ENCODE measurements at regions not wholly inside any gene's neighbourhood (a gene's known extent, or its start where the extent isn't known, plus 50 kb on each side); places are given as distances from the start of the nearest gene placed in this dataset.
"Not testable (repeated sequence)": the region's sequence is repeated elsewhere in the genome, so short reads cannot be mapped to it uniquely, and the experiment has no call there.

DNA sequence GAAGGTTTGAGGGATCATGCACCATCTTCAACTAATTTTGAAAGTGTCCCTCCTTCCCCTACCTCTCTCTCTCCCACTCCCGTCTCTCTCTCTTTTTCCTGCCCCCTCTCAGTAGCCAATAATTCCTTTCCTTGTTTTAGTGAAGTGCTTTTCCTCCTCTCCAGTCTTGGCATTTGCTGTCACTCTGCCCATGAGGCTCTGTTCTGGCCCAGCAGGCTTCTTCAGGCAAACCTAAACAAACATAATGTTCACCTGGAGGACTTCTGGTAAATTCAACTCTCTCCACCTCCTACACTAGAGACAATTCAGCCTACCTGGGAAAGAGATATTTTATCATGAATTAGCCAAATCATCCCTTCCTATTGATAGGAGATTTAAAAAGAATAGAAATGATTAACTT, 86.6 kb upstream of the ADRA1D start:
- DNase-seq: no peak

DNA sequence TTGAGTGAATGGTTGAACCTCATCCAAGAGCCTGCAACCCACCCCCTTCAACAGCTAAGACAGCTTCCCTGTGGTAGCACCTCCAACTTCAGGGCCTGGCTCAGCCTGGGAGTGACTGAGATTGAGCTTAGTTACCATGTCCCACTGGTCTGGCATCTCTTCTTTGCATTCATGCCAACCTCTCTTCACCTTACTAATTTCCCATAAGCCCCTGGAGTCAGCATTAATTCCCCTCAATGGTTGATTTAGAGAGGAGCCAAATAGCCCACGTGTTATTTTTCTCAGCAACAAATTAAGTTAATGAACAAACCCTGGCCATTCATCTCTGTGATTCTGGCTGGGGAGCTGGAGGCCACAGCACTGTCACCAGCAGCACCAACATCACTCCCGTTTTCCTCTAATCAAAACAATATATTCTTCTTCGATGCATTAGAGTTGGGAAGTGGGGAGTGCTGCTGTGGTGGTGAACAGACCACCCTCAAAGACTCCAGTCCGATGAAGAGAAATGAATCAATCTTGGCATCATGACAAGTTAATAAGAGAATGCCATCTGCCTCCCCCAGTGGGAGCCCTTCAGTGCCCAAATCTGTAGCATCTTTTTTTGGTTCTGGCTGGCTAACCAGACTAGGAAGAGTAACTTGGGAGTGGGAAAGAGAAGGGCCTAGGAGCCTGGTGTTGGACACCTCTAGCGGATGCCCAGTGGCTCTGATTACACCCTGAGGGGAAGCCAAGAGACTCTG, 83.2 kb upstream of the ADRA1D start:
- DNase-seq: no peak

DNA sequence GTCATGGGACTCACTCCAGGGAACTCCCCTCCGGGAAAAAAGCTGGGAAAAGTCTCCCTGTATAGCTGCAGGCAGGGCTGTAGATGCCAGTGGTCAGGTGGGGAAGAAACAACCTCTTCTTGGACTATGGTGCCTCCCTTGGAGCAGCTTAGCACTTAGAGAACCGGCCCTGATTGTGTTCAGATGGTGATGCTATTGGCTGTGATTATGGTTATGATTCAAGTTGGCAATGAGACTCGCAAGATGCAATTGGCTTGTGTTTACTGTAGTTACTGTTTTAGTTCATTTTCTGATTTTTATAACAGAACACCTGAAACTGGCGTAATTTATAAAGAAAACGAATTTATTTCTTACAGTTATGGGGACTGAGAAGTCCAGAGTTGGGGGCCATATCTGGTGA, 80.9 kb upstream of the ADRA1D start:
- DNase-seq: no peak

DNA sequence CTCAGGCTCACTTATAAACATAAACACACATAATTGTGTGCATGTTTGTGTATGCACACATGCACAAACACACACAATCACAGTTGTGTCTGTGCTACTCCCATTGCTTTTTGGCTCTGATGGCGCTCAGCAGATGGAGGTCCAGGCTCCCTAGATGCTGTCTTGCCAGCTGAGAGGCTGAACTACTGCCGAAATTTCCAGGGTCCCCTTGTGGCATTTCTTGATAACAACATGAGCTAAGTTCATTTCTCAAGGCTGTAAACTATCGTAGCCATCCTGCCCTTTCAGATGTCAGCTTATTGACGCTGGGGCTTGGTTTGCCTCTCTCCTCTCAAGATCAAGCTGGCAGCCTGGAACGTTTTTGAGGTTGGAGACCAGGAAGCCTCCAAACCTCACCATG, 80.1 kb upstream of the ADRA1D start:
- DNase-seq: no peak

DNA sequence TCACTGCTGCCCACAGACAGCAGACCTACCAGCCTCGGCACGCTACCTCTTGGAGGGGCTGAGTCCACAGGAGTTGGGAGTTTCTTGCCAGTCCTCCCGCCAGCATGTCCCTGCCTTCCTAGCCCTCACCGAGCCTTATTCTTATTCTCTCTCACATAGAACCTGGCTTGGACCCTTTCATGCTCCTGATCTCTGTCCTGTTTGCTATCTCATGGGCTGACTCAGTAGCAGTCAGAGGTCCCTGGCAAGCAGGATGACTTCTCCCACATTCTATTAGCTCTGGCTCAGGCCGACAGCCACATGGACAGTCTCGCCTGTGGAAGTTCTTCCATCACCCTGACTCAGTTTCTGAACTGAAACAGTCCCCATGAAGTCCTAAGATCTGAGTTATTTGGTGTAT, 79.5 kb upstream of the ADRA1D start:
- DNase-seq: no peak

DNA sequence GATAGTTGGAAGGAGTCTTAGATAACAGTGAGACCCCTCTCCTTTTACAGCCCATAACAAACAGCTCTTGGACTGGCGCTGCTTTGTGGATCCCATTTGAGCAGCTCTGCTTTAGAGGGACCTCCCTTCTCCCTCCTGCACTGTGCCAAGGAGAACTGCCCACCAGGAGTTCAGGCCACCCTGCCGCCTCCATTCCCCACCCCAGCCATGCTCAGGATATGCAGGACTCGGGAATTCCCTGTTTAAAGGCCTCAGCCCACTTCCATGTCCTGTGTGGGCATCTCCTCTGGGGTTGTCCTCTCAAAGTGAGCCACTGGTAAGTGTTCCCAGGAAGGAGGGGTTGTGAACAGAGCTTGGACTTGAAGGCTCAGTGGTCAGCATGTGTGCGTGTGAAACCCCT, 78.9 kb upstream of the ADRA1D start:
- DNase-seq: no peak

DNA sequence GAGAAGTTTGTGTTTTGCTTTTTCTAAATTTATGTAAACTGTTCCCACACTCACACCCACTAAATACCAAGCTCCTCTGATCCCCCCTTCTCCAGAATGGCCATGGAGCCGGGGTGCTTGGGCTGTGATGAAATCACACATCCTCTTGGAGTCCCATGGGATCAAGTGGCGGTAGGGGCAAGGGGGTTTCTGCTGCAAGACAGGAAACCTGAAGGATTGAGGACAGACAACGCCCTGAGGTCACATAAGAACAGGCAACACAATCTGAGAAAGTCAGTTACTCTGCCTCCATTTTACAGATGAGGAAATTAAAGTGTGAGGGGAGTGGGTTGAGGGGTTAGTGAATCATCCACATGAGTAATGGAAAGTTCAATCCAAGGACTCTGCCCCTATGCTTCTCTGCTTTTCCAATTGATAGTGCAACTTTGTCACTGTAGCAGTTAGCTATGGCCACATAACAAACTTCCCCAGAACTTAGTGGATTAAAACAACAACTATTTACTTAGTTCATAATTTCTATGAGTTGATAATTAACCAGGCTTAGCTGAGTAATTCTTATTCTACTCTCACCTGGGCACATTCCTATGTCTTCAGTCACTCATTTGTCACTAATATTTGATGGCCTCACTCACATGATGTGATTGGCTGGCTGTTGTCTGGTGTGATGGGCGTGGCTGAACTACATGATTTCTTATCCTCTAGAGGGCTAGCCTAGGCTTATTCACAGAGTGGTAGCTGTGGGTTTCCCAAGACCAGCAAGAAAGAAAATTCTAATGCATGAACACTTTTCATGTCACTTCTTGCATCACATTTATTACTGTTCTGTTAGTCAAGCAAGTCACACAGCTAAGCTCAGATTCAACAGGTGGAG, 77.3 kb upstream of the ADRA1D start:
- no peak for DNase-seq

DNA sequence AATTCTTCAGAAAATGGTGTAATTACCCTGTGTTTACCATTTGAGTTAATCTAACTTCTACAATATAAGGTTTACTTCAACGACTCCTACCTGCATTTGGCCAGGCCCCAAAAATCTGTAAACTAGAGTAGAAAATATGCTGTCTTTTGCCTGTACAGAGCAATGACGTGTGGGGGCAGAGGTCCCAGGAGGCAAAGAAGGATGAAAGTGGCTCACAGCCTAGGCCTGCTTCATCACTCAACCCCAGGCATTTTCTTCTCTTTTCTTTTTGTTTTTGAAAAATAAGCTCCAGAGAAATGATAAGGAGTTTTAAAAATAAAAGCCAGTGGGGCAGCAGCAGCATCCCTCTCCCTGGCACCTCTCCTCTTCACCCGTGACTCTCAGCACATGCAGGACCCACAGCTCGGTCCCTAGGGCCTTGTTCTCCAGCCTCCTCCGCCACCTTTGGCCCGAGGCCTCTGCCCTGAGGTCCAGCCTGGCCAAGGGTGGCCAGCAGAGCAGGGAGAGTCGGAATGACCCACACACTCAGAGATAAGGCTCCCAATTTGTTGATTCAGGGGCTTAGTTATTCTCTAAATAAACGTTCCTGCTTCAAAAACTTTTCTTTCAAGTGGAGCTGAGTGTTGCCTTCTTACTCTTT, 76.6 kb upstream of the ADRA1D start:
- no peak for DNase-seq

DNA sequence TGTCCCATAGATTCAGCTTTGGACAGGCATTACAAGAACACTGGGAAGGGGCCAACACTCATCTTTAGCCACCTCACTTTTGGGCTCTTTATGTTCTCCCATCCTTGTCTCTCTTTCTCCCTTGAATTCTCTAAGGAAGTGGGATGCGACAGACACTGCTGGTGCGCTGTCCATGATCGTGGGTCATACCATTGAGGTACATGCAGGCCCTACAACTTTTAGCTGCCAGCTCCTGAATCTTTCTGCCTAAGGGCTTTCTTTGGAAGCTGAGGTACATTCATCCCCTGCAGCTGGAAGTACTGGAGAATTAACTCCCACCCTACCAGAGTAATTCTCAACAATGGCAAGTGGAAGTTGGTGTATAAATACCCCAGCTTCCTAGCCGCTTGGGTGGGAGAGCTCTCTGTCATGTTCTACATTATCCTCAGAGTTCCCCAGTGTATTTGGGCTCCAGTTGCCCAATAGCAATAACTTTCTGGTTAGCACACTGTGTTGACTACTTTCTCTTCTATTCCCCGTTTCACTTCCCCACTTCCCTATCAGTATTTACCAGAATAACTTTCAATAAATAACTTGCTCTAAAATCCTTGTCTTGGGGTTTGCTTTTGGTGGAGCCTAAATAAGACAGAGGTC, 75.6 kb upstream of the ADRA1D start:
- no peak for DNase-seq

DNA sequence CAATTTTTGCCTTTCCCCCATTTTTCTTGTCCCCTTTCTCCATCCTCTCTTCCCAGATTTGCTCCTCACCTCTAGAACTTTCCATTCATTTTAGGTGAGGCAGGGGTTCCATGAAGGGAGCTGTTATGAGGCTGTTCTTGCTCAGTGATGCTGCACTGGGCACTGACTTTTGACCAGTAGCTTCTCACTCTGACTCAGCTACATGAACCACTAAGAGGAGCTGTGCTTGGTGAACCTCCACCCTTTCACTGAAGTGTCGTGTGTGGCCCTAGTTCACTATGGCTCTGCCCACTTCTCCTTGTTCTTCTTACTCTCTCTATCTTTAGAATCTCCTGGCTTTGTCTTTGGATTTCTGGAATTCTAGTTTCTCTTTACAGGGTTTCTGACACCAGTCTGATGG, 73.4 kb upstream of the ADRA1D start:
- no peak for DNase-seq

DNA sequence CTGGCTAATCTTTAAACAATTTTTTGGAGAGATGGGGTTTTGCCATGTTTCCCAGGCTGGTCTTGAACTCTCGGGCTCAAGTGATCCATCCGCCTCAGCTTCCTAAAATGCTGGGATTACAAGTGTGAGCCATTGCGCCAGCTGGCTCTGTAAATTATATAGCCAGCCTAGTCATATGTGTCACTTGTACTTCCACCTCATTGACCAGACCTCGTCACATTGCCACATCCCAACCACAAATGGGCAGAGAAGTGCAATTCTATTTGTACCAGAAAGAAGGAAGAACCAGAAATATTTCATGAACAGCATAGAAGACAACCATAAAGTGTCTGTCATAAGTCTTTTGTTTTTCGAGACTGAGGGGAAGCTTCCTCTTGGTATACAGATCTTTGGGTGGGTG, 71.2 kb upstream of the ADRA1D start:
- no peak for DNase-seq

DNA sequence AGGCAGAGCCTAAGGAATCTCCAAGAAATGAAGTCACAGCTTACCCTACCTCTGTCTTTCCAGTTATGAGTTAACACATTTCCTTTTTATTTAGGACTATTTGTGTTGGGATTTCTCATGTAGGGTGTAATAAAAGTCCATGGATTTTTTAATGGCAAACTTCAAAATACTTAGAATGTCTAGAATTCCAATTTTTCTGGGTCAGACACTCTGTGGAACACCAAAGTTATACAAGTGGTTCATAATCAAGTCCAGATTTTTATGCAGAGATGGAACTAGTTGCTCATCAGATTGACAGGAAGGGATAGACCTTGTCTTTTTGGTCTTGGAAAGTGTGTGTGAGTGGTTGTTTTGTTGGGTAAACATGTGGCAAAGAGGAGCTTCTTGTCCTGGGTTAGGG, 69.8 kb upstream of the ADRA1D start:
- DNase-seq: no peak

DNA sequence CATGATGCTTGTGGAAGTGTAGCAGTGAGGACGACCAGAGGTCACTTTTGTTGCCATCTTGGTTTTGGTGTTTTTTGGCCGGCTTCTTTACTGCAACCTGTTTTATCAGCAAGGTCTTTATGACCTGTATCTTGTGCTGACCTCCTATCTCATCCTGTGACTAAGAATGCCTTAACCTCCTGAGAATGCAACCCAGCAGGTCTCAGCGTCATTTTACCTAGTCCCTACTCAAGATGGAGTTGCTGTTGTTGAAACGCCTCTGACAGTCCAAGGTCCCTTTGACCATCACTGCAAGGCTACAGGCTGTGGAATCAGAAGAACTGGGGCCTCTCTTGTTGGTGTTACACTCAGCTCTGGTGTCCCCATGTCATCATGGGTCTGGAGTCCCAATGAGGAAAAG, 61.5 kb upstream of the ADRA1D start:
- DNase-seq: not testable (repeated sequence)

DNA sequence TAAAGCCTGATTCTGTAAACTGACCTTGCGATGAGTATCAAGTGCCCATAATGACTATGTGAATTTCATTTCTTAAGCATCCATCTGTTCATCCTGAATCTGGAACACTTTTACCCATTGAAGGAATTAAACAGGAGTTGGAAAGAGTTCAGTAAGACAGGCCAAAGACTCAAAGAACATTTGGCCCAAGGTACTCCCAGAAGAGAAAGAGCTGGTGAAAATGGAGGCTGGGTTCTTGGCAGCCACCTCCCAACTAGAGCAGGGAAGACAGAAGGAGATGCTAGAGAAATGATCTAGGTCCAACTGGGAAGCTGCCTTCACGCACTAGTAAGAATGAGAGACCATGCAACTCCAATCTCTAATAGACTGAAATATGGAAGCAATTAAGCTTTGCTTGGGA, 57.1 kb upstream of the ADRA1D start:
- no peak for DNase-seq

DNA sequence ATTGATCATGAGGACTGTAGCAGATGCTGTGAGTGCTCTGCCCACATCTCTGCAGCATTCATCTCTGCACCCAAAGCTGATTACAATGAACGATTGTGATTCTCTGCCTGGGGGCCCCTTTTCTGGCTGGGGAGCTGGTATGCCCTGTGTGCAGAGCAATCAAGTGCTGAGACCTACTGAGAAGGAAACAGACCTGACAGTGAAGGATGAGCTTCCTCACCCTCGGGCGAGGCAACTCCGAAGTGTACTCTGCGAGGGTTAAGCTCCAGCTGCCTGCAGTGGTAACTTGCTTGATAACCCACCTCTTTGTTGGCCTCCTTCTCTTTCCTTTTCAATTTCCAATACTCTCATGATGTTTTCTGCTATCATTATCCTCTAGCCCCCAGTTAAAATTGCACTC, 56.0 kb upstream of the ADRA1D start:
- no peak for DNase-seq

DNA sequence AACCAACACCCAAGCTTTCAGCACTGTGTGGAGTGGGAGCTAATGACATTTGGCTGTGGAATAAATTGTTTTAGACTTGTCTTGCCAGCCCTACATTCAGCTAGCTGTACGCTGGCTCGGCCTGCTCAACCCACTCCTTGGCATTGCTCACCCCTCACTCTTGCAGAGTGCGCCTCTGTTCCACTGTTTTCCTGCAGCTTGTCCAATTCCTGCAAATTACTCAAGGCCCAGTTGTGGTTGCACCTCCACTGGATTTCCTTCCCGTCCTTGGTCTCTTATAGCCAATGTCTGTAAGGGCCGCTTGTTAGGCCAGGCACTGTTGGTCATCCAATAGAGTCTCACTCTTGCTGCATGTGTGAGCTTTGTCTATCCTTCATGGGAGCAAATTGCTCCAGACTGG, 55.5 kb upstream of the ADRA1D start:
- DNase-seq: no peak

DNA sequence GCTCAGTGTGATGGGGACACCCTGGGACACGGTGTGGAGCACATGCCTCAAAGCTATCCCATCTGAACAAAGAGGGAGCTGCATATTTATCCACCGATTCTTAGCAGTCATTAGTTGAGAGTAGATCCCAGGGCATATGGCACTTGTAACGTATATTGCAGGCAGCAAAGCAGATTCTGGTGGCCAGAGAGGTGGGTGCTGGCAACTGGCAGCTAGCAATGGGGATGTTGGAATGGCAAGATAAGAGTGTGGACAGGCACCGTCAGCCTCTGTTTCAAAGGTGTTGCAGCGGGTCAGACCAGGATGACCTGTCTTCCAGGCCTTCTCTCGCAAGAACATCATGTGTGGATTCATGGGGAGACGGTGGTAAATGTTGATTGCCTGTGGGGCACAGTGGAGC, 54.0 kb upstream of the ADRA1D start:
- DNase-seq: no peak

DNA sequence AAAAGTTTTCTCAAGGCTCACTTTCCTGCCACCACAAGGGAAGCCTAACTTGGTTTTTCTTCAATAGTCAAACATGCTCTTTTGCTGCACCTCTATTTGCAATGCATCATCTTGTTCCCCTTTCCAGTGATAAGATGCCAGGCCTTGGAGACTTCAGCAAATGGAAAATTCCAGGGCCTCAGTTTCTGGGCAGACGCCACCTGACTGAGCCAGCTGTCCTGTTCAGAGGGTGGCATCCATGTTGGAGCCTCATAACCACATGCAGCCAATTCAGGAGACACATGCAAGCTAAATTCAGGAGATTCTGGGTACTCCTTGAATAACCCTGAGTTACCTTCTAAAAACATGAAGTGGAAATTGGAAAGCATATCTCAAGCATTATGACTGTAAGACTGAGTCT, 51.8 kb upstream of the ADRA1D start:
- no peak for DNase-seq

DNA sequence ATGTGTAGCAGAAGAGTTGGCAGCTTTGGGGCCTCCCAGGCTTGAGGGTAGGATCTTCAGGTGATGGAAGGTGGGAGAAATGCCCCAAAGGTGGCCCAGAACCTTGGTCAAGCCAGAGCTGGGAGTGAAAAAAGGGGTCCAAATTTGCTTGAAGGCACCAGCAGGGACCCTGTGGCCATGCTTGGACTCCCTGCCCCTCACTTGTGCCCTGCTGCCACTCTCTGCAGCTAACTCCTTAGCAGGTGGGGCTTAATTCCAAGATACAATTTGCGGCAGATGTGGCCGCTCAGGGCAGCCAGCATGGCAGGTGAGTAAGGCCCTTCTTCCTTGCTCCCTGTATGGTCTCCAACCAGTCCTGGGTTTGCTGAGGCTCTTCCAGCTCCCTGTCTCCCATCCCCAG, 51.3 kb upstream of the ADRA1D start:
- DNase-seq: no peak

DNA sequence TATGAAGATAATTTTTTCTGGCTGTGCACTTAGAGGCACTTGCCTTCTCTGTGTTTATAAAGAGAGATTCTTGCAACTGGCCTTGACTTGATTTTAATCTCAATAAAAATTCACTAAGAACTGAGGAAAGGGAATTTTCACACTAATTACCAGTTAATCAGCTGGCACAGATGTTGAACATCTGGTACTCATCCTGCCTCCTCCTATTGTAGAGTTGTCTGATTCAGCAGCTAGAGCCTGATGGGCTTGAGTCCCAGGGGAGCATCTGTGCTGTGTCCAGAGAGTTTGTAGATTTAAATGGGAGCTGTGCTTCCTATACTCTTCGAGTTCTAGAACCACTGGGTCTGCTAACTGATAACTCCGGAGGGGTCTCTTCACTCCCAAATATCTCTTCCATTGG, 50.7 kb upstream of the ADRA1D start:
- DNase-seq: no peak

DNA sequence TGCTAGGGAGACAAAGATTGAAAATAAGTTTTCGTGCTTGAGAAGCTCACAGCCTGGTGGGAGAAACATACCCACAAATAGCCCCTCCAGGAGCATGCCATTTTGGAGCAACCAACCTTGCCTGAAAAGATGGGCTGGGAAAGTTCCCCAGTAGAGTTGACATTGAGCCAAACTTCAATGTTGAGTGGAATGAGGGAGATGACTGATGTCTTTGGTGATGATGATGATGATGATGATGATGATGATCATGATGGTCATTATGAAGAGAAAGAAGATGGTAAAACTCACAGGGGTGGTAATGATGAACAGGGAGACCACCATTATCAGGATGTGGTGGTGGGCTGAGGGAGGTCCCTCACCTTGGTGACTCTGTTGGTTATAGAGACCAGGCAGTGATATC, 50.1 kb upstream of the ADRA1D start:
- no peak for DNase-seq

Data from activated CD4-positive, alpha-beta T cell treated with anti-CD3 and anti-CD28 coated beads, Interleukin-10, Interleukin-2, amounts not matched to agents 100 ng/mL and 50 ng/mL, durations not matched to agents 16 hours and 8 hours (primary cell).